Brain microvascular endothelial cell (primary cell): ENCODE measurements at regions not wholly inside any gene's neighbourhood (a gene's known extent, or its start where the extent isn't known, plus 50 kb on each side); places are given as distances from the start of the nearest gene placed in this dataset.
"Not testable (repeated sequence)": the region's sequence is repeated elsewhere in the genome, so short reads cannot be mapped to it uniquely, and the experiment has no call there.

Experiments
- DNase-seq: peaks from one replicate; pipeline ENCODE4 v3.0.0-alpha.2; 2020
- H3K27ac ChIP-seq: fragments of 250-450 bp; sonication (Bioruptor Pico); 2 replicates; pipeline ENCODE4 v1.5.1; 2020; ENCODE audit warnings: mild to moderate bottlenecking, moderate library complexity
- H3K27me3 ChIP-seq: fragments of 250-450 bp; sonication (Bioruptor Pico); replicated peaks from 2 replicates; pipeline ENCODE4 v1.5.1; 2020; ENCODE audit warnings: mild to moderate bottlenecking
- H3K36me3 ChIP-seq: fragments of 250-450 bp; sonication (Bioruptor Pico); replicated peaks from 2 replicates; pipeline ENCODE4 v1.5.1; 2020; ENCODE audit warnings: mild to moderate bottlenecking
- H3K4me3 ChIP-seq: 2 replicates; pipeline ENCODE4 v1.5.1; 2011; ENCODE audit warnings: low read depth, mild to moderate bottlenecking, control low read depth, low read length, moderate library complexity
- CTCF ChIP-seq: IDR thresholded peaks from 2 replicates; pipeline ENCODE4 v1.5.1; 2011; ENCODE audit warnings: low read depth, mild to moderate bottlenecking, moderate library complexity, low read length, control low read depth, inconsistent platforms; ENCODE audit errors: missing control alignments
- in situ Hi-C: cut with HindIII; loops from 2 replicates; pipeline ENCODE4 v1.10.0; 2017; ENCODE audit warnings: low sequenced_read_pairs, low pct_ligation_motif_present

- H3K27ac ChIP-seq = peak overlapping the region; percentile 11
- no peak overlapping the region for H3K4me3 ChIP-seq
- H3K36me3 ChIP-seq = no peaks in the 10 kb centered on the region
- no peak for TF ChIP-seq CTCF
- in situ Hi-C loops = no loop called here
- no peaks in the 10 kb centered on the region for H3K27me3 ChIP-seq
- DNase-seq = no peak
Measured at GRCh38 chr2:18975506-18976167, 382.8 kb downstream of the OSR1 start.

- Histone ChIP-seq H3K27ac (no peak overlapping the region), H3K27me3 (no peaks in the 10 kb centered on the region), H3K4me3 (no peak overlapping the region), H3K36me3 (no peaks in the 10 kb centered on the region)
- TF ChIP-seq CTCF = no peak
- no peak for DNase-seq
- in situ Hi-C loops = no loop called here
Measured at GRCh38 chr2:18971628-18972027, 382.3 kb upstream of the NT5C1B start.

- no peak for TF ChIP-seq CTCF
- Histone ChIP-seq H3K4me3 (no peak overlapping the region), H3K36me3 (no peaks in the 10 kb centered on the region), H3K27ac (no peak overlapping the region), H3K27me3 (no peaks in the 10 kb centered on the region)
- DNase-seq = no peak
- in situ Hi-C loops = no loop called here
Measured at GRCh38 chr2:18971069-18971378, 381.7 kb upstream of the NT5C1B start.

GRCh38 chr2:18966131-18966530 lies 376.8 kb upstream of the NT5C1B start:
- no peak overlapping the region for H3K27ac ChIP-seq
- no peak for TF ChIP-seq CTCF
- H3K36me3 ChIP-seq = no peaks in the 10 kb centered on the region
- no peaks in the 10 kb centered on the region for H3K27me3 ChIP-seq
- in situ Hi-C loops = no loop called here
- no peak for DNase-seq
- no peak overlapping the region for H3K4me3 ChIP-seq

GRCh38 chr2:18963739-18964256 lies 374.4 kb upstream of the NT5C1B start:
- H3K27me3 ChIP-seq, in situ Hi-C loops, H3K4me3 ChIP-seq, H3K27ac ChIP-seq, DNase-seq, H3K36me3 ChIP-seq: not testable (repeated sequence)

- DNase-seq = no peak
- no peaks in the 10 kb centered on the region for H3K27me3 ChIP-seq
- no peak overlapping the region for H3K4me3 ChIP-seq
- no peaks in the 10 kb centered on the region for H3K36me3 ChIP-seq
- in situ Hi-C loops = no loop called here
- no peak overlapping the region for H3K27ac ChIP-seq
- TF ChIP-seq CTCF = no peak
Measured at GRCh38 chr2:18961991-18962421, 372.6 kb upstream of the NT5C1B start.
